Glomerular visceral epithelial cell (primary cell): ENCODE measurements at regions not wholly inside any gene's neighbourhood (a gene's known extent, or its start where the extent isn't known, plus 50 kb on each side); places are given as distances from the start of the nearest gene placed in this dataset.

Experiments
- DNase-seq: peaks from one replicate; pipeline ENCODE4 v3.0.0-alpha.2; 2016; ENCODE audit errors: extremely low spot score

DNA sequence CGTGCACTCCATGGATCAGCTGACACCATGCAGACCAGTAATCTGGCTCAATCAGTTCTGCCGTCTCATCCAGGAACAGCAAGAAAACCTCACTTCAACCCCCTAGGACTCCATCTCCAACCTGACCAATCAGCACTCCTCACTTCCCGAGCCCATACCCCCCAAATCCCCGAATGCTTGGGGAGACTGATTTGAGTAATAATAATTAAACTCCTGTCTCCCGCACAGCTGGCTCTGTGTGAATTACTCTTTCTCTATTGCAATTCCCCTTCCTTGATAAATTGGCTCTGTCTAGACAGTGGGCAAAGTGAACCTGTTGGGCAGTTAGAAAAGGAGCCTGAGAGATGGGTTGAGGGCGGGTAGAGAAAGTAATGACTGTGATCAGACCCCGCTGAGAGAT lies 320.0 kb downstream of the HAPSTR1 start:
- no peak for DNase-seq

DNA sequence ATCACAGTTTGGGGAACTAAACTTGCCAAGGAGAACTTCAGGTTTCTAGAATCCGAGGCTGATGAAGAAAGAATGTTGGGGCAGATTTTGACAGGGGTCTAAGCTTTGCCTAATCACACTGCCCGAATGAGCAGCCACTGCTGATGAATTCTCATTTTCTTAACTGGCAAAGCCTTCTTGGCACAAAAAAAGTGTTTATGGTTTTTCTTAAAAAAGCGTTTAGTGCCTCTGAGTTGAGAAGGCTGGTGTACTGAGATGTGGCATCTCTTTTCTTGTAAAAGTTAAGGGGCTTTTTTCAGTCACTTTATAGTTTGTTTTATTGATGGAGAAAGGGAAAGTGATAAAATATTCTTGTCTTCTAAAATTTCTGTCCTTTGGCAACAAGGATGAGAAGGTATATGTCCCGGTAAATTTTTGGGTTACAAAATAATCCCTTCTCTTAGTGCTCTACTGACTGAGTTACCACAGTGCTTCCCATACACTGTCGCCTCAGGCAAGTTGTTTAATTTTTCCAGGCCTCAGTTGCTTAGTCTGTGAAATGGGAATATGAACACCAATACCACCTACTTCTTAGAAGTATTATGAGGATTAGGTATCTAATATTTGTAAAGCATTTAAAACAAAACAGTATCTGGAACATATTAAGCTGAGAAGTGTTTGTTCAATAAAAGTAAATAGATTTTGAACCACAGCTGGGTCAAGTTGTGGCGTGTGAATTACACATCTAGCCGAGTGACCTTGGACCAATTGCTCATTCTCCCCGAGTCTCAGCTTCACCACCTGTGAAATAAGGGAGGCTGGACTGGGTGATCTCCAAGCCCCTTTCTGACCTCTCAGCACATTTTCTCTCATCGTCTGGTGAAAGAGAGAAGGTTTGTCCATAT lies 320.8 kb downstream of the HAPSTR1 start:
- no peak for DNase-seq

DNA sequence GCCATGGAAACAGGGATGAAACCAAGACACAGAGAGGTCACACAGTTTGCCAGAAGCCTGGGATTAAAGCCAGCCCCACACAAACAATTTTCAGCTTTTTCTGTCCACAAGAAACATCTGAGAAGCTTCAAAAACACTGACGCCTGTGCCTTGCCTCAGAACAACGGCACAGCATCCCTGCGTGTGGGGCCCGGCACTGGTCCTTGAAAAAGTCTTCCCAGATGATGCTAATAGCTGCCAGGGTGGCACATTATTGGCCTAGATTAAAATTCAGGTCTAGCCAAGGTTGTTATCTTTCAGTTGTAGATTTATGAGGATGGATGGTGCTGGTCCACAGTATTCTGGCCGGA lies 321.4 kb downstream of the HAPSTR1 start:
- DNase-seq: no peak

DNA sequence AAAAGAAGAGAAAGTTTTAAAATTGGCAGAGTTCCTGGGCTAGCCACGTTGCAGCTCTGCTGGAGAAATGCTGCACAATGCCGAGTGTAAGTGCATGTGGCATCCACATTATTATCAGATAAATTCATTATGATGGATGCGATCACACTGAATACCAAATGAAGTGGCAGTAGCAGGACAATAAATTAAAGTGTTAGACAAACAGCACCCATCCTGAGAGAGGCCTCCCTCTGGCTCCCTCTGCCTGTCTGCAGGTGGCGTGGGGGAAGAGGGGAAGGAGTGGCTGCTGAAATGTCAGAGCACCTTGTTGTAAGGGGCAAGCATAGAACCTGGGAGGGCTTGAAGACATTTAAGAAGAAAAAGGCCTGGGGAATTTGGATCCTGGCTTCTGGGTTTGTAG lies 324.1 kb downstream of the HAPSTR1 start:
- DNase-seq: no peak

DNA sequence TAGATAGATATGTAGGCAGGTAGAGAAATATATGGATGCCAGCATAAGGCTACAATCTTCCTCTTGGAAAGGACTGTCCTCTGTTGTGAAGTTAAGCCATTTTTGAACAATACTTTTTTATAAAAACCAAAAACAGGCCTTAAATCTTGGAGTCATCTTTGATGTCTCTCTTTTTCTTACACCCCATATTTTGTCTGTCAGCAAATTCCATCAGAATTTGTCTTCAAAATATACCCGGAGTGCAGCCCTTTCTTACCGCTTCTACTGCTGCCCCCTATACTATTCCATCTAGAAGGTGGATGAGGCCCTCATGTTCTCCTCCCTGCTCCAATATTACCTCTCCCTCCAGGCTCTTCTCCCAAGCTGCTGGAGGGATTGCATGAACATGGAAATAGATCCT lies 326.5 kb downstream of the HAPSTR1 start:
- no peak for DNase-seq

DNA sequence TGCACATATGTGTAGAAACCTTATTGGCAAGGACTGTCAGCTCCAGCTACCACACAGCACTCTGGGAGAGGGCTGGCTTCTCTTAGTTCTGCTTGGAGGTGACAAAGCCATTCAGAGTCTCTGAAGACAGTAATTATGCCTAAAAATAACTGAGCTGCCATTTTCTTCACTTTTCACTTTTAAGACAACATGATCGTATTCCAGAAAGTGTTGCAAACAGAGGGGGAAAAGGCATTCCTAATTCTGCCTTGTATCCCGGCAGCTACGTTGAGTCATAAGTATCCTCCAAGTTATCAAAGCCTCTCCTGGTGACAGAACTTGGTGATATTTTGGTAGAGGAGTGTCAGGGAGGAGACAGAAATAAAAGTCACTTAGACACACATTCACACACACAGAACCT lies 327.7 kb downstream of the HAPSTR1 start:
- DNase-seq: no peak

DNA sequence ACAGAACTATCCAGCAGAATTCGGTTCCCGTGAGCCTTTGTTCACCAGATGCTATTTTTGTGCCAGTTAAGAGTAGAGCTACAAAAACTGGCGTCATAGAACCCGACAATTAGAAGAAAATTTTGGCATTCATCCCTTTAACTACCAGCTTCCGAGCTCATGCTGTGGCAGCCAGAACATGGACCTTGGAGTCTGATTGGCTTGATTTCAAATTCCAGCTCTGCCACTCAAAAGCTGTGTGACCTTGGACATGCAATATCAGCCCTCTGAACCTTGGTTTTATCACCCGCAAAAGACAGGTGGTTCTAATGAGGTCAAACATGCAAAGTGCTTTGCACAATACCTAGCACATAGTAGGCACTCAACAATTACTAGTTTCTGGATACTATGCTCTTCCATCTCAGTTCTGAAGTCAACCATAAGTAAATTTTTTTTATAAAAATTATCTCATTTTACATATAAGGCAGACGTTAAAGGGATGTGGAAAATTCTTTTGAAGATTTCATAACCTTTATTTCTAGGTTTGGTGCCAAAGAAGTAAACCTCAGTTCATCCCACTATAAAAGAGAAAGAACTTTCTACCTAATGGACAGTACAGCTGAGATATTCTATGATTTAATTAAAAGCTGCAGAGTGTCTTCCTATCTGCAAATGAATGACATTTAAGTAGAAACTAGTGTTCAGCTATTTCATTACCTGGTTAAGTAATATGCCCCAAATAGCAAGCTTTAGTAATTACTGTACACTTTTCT lies 331.5 kb downstream of the HAPSTR1 start:
- no peak for DNase-seq

DNA sequence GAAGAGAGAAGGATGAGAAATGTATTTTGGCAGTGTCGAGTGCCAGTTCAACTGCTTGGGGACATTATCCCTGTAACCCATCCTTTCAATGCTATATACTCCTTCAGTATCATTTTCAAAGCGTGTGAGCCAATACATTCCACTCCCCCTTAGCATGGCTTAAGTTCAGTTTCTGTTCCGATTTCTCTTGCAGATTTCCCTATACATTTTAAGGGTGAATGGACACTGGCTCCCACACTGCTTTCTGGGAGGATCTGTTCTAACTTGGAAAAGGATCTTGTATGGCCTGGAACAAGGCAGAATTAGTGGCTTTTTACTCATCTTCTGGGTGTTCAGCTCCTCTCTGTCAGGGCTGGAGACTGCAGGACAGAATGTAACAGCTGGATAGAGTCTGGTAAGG lies 333.8 kb downstream of the HAPSTR1 start:
- no peak for DNase-seq

DNA sequence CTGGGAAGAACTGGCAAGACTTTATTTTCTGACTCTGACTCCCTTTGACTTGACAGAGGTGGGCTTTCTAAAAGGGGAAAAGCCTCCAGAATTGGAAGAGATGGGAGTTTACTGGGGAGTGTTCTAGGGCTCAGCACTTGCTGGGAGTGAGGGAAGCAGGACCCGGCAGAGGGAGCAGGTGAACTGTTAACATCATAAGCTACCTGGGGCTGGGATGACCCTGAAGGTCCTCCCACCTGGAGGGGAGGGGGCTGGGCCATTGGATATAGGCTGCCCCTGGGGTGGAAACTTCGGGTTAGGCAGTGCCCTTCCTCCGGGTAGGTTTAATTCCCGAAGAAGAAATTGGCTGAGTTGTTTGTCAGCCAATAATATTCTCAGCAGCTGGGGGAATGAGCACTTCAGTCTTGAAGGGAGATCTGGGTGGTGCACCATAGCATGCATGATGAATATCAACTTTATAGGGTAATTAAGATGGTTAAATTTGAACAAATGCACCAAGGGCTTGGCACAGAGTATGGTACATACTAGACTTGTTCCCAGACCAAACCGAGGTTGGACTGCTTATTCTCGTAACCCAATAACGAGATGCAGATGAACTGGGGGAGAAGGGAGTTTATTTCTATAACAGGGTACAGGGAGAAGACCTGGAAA lies 337.0 kb downstream of the HAPSTR1 start:
- no peak for DNase-seq

DNA sequence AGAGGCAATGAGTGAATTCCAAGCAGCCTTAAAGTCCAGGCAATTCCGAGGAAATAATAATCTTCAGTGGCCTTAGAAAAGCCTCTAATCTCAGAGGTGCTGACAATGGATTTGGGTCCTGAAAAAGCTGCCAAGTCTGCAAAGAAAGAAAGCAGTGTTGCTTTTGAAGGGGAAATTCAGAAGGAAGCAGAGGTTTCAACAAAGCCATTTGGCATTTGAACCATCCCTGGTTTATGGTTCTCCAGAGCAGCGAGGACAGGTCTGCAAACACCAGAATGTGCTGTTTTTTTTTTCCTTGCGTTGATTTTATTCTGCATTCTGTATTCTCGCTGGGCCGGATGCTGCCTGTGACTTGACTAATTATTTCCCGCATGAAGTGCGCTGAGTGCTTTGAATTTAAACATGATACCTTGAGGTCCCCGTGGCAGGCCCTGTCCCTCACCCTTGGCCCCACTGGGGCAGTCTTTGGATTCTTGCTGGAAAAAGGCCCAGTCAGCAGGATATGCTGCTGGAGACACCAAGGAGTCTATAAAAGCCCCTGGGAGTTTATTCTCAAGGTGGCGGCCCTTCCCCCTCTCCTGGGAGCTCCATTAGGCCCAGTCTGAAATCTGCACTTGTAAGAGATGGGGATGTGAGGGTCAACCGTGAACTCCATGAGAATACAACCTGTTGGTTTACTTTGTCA lies 338.3 kb downstream of the HAPSTR1 start:
- no peak for DNase-seq

DNA sequence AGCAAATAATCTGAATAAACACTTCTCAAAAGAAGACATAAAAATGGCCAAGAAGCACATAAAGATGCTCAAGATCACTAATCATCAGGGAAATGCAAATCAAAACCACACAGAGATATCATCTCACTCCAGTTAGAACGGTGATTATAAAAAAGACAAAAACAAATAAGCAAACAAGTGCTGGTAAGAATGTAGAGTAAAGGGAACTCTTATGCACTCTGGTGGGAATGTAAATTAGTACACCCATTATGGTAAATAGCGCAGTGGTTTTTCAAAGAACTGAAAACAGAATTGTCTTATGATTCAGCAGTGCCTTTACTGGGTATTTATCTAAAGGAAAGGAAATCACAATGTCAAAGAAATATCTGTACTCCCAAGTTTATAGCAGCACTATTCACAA lies 343.2 kb downstream of the HAPSTR1 start:
- DNase-seq: no peak

DNA sequence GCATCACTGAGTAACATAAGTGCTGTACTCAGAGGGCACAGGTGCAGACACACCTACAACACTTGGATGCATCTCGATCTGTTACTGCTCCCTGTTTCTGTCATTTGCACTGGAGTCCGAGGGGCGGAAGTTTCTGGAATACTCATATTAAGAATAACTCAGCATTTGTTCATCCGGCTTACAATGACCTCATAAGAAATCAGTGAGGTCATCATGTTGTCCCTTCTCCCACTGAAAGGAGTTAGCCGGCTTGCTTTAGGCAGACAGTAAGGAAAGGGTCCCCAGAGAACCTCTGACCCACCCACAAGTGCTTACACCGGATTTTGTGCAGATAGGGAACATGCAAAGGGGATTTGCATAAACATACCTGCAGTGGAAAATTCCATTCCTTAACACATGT lies 344.7 kb downstream of the HAPSTR1 start:
- DNase-seq: no peak

DNA sequence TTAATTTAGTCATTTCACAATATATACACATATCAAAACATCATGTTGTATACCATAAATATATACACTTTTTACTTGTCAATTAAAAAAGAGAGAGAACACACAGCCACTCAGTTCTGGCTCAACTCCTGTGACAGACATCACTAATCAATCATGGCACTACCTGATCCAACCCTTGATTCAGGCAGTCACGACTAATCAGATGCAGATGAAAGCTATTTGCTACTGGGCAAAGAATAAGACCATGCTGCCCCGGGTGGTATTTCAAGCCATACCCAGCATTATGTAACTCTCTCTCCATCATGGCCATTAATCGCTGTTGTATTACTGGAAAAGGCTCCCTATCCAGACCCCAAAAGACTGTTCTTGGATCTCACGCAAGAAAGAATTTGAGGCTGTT lies 345.7 kb downstream of the HAPSTR1 start:
- DNase-seq: no peak

DNA sequence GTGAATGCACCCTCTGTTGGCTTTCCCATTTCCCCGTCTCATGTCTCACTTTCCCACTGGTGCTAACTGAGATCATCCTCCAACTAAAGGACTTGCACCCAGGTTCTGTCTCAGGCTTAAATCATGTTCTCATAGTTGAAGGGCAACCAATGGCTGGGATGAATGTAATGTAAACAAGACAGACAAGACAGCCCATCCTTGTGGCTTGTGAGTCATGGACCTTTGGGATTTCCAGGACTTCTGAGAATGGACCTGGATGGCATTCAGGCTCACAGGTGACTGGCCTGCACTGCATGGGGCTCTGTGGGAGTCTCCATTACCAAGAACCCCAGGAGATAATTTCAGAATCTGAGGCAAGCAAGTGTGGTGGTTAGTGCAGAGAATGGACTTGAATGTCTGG lies 347.5 kb downstream of the HAPSTR1 start:
- DNase-seq: peak; percentile 6

DNA sequence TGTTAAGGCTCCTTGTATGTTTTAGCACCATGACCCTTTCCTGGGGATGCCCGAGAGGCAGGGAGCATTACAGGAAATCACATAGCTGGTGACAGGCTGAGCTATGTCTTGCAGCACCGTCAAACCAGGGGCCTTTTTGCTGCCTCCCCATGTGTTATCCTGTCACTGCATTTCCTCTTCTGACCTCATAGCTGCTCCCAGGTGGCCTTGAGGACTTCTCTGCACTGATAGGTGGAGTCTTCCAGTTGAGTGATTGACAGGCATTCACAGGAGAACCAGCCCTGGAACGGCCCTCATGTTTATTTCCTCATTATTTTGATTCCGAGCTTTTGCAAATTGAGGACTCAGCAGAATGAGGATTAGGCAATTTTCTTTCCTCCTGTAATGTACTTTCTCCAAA lies 349.6 kb downstream of the HAPSTR1 start:
- no peak for DNase-seq

DNA sequence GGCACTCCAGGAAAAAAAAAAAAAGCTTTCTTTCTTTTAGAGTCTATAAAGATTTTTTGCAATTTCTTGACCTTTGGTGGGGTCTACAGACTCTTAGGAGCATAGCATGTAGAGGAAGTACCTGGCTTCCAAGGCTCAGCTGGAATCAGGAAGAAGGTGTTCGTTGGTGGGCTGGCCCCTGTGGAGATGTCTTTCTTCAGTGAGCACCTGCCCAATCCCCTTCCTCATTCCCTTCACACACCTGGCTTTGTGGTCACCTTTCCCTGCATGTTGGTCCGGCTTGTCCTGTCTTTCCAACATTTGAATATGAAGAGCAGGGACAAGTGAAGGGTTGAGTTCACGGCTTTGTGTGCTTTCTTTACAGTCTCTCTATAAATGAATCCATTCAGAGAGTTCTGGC lies 352.4 kb downstream of the HAPSTR1 start:
- DNase-seq: no peak

DNA sequence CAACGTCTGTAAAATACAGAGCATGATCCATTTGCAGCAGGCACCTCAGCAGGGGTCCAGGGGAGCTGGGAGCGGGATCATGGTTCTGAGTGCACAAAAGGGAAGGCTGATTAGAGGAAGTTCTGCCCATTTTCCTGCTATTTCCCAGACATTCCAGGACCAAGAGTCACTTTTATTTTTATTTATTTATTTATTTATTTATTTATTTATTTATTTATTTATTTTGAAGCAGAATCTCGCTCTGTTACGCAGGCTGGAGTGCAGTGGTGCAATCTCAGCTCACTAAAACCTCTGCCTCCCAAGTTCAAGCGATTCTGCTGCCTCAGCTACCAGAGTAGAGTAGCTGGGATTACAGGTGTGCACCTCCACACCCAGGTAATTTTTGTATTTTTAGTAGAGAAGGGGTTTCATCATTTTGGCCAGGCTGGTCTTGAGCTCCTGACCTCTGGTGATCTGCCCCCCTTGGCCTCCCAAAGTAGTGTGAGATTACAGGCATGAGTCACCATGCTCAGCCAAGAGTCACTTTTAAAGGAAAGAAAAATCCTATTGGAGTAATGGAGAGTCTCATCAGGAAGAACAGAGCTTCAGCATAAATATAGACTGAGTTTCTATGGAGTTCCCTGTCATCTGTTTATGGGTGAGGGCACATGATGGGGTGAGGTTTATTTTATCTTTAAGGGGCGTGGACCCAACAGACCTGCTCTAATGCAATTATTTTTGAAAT lies 355.2 kb downstream of the HAPSTR1 start:
- no peak for DNase-seq

DNA sequence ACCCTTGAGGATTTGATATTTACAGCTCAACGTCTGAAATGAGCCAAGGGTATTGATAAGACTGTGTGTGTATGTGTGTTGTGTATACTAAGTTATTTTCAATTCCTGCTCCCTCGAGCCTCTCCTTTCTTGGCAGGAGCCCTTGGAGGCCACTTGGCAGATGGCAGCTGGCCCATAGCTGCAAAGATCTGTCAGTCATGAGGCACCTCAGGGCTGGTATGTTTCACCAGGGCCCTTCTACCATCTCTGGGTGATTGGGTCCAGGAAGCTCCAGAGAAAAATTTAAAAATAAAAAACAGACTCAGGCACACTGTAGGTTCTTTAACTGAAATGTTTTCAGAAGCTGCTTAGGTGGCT lies 355.7 kb downstream of the HAPSTR1 start:
- DNase-seq: no peak

DNA sequence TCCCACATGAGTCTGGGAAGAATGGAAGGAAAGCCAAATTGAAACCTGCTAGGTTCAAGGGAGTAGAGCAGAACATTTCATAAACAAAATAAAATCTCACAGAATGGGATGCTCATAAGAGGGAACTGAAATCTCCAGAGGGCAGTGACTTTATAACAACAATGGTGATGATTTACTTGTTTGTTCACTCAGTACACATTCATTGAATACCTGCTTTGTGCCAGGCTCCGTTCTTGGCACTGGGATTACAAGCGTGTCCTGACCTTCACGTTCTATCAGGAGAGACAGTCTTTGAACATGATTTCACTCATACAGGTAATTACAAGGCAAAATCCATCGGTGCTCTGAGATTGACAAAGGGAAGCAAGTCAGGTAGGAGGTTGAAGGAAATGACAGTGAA lies 356.3 kb downstream of the HAPSTR1 start:
- DNase-seq: no peak

DNA sequence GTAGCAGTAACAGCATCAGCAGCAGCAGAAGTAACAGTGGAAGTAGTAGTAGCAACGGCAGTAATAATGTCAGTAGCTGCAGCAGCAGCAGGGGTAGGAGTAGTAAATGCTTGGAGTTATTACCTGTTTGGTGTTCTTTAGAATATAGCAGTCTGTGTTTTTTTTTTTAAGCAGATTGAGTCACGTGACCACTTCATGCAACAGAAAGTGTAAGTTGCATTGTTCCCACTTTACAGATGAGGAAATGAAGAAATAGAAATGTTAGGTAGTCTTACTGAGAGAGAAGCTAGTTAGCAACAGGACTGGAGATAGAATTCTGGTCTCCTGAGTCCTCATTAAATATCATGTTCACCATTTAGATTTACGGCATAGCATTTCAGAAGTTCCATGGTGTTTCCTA lies 358.2 kb downstream of the HAPSTR1 start:
- DNase-seq: no peak

DNA sequence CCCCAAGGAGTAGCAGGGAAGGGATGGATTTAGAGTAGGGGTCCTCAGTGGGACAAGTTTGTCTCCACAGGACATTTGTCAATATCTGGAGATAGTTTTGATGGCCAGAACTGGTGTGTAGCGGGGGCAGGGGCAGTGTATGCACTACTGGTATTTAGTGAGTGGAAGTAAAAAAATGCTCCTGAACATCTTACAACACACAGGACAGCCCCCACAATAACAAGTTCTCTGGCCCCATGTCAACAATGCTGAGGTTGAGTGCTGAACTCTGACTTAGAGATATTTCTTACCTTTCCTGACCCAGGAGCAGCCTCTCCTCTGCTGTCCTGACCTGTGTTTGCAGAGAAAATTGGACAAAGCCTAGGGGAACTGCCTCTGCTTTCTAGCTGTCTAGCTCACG lies 365.8 kb downstream of the HAPSTR1 start:
- DNase-seq: no peak

DNA sequence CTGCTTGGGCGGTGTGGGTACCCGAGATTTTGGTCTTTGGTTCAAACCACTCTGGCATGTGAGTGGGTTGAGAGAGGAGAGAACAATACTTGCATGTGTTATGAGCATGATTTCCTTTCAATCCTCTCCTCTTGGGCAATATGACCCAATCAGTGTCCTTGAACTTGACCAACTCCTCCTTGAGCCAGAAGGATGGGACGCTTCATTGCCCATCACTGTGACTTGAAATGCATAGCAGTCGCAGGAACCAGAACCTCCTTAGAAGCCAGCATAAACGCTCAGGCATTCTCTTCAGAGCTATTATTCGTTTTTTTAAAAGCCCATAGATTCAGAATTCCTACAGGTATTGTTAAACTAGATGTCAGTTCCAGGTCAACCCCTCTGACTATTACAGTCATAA lies 367.4 kb downstream of the HAPSTR1 start:
- DNase-seq: no peak
